ENCODE measurements at regions not wholly inside any gene's neighbourhood (a gene's known extent, or its start where the extent isn't known, plus 50 kb on each side); places are given as distances from the start of the nearest gene placed in this dataset.
"Not testable (repeated sequence)": the region's sequence is repeated elsewhere in the genome, so short reads cannot be mapped to it uniquely, and the experiment has no call there.

DNA sequence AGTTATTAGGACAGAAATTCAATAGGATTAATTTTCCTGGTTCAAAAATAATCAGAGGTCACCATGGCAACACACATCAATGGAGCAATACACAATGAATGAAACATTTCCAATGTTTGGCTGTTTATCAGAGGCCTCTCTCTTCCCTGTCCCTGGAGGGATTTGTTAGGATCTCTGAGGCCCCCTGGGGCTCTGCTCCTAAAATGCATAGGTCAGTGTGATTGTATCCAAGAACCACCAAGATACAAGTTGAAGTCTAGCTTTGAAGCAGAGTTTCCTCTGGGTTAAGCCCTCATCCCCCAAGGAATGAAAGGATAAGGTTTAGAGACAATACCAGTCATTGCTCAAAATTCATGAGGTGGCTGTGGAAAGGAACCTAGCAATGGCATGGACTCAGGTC, 561.2 kb upstream of the C16orf82 start:
- DNase-seq (ENCODE audit: low read depth in 3 of 3), result no peak

DNA sequence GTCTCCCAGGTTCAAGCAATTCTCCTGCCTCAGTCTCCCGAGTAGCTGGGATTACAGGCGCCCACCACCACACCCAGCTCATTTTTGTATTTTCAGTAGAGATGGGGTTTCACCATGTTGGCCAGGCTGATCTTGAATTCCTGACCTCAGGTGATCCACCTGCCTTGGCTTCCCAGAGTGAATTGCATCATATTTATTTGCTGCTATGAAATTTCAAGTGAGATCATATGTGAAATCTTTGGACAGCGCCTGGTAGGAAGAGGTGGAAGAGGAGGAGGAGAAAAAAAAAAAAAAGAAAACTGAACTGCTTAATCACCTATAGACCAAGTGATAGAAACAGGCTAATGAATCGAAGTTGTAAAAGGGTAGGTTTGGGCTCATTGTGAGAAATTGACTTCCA, 557.8 kb upstream of the C16orf82 start:
- DNase-seq (ENCODE audit: low read depth in 3 of 3), result not testable (repeated sequence)

GRCh38 chr16:26510924-26511323, 555.8 kb upstream of the C16orf82 start:
- no peak for DNase-seq (ENCODE audit: low read depth in 3 of 3)

DNA sequence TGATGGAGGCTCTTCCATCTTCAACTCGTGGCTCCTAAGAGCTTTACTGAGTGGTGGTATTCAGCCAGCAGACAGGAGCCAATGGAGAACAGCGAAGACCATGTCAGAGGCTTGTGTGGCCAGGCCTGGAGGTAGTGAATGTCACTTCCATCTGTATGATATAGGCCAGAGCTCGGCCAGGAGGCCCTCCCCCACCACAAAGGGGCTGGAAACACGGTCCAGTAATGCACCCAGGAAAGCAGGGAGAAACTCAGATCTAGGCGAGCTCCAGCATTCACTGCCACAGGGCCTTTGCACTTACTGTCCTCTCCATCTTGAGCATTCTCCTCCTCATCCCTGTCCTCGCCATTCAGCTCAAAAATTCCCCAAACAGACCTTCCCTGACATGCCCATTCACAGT, 555.3 kb upstream of the C16orf82 start:
- no peak for DNase-seq (ENCODE audit: low read depth in 3 of 3)

DNA sequence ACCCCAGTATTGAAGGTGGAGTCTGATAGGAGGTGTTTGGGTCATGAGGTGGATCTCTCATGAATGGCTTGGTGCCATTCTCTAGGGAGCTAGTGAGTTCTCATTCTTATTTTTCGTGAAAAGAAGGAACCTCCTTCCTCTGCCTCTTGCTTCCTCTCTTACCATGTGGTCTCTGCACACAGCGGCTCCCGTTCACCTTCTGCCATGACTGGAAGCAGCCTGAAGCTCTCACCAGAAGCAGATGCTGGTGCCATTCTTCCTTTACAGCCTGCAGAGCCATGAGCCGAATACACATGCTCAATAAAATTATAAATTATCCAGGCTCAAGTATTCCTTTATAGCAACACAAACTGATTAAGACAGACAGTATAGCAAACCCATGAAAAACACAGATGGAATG, 545.1 kb upstream of the C16orf82 start:
- DNase-seq (ENCODE audit: low read depth in 3 of 3), result no peak

DNA sequence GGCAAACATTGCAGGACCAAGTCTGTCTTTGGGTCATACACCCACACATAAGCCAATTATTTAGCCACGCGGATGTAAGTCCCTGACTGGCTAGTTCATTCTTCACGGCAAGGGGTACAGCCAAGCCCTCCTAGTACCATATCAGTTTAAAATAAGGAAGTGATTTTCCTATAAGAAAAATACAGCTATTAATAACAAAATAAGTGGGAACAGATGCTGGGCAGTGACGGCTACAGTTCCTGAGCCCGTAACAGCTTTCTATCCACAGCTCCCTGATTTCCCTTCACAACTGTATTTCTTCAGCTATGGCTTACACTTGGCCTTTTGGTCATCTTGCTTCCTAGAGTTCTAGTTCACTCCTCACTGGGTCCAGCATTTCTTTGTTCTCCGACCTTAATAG, 542.4 kb upstream of the C16orf82 start:
- DNase-seq (ENCODE audit: low read depth in 3 of 3), result no peak

DNA sequence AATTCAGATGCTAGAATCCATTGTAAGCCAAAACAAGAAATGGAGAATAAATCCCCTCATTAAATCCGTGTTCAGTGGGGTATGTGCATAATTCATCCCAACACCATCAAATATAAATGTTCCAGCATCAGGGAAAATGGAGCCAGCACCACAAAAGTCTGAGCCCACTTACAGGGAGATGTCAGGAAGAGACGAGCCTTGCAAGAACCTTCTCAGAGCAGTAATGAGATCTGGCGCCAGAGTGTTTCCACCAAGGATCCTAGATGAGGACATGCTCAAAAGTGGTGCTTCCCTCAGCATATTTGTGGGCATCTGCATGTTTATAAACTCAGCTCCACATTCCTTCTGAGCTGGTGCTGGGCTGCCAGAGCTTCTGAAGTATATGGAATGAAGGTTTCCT, 541.9 kb upstream of the C16orf82 start:
- no peak for DNase-seq (ENCODE audit: low read depth in 3 of 3)

- no peak for DNase-seq (ENCODE audit: low read depth in 3 of 3)
Observed at GRCh38 chr16:26525856-26526255, 540.9 kb upstream of the C16orf82 start.

- DNase-seq (ENCODE audit: low read depth in 3 of 3), result no peak
Observed at GRCh38 chr16:26526633-26527032, 540.1 kb upstream of the C16orf82 start.

GRCh38 chr16:26530584-26531289, 536.0 kb upstream of the C16orf82 start:
- no peak for DNase-seq (ENCODE audit: low read depth in 3 of 3)

DNA sequence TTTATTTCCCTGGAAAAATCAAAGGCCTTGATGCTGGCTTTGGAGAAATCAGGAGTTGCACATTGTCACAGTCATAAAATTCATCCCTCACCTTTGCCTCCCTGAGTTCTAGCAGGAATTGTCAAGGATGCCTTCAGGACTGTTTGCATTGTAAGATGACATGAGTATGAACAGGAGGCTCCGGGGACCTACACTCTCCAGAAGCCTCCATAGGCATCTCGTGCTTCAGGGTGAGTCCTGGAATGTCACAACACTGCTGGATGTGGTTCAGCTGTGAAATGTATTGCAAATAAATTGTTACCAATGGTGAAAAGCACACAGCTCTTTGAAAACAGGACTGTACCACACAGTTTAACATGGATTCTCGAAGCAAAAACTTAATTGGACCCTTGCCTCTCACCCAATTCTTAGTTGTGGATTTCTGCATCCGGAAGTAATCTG, 535.4 kb upstream of the C16orf82 start:
- no peak for DNase-seq (ENCODE audit: low read depth in 3 of 3)

DNA sequence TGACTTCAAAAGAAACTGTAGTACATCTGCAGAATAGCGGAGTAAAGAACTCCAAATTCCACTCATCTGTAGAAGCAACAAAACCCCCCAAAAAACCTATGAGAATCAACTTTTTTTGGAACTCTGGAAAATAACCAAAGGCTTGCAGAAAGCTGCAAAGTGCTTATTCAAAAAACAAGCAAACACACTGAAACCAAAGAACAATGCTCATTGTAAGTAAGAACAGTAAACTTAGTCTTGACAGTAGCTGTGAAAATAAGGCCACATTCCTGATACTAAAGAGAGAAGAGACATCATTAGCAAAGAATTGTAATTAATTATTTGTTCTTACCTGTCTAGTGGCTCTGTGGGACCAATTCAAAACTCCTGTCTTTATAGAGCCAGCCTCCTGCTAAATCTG, 534.3 kb upstream of the C16orf82 start:
- DNase-seq (ENCODE audit: low read depth in 3 of 3), result no peak

- no peak for DNase-seq (ENCODE audit: low read depth in 3 of 3)
Observed at GRCh38 chr16:26542198-26542597, 524.5 kb upstream of the C16orf82 start.

GRCh38 chr16:26546573-26546972, 520.2 kb upstream of the C16orf82 start:
- DNase-seq (ENCODE audit: low read depth in 3 of 3), result no peak

- DNase-seq (ENCODE audit: low read depth in 3 of 3), result no peak
Observed at GRCh38 chr16:26547681-26548080, 519.0 kb upstream of the C16orf82 start.

DNA sequence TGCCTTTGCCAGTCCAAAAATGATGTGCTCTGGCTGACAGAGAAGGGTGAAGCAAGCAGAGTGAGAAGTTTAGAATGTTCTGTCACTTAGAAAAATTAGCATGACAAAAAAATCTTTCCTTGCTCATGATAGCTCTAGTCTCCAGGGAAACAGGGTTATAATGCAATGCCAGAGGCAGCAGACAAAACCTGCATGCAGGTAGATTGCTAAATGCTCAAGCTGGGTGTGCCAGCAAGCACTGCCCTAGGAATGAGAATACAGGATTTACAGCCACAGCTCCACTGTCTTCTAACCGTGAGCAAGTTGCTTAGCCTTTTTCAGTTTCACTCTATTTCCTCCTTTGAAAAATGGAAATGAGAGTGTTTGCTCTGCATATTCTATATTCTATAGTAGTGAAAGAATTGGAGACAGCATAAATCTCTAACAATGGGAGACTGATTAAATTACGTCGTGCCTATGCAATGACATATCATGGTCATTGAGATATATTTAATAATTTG, 516.6 kb upstream of the C16orf82 start:
- DNase-seq (ENCODE audit: low read depth in 3 of 3), result no peak

DNA sequence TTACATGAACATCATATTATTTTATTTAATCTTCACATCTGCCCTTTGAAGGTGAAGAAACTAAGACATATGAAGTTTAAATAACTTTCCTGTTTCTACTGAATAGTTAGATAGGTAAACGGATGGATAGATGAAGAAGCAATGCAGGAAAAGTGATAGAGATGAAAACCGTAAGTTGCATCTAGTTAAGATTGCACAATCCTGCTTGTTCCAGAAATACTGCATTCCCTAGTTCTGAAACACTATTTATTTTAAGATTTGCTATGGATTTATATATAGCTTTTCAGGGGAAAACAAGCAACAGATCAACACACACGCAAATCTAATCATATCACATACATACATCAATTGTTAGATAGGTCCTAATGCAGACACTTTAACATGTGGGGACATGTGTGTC, 512.7 kb upstream of the C16orf82 start:
- DNase-seq (ENCODE audit: low read depth in 3 of 3), result no peak

GRCh38 chr16:26561303-26561702, 505.4 kb upstream of the C16orf82 start:
- DNase-seq (ENCODE audit: low read depth in 3 of 3), result no peak

DNA sequence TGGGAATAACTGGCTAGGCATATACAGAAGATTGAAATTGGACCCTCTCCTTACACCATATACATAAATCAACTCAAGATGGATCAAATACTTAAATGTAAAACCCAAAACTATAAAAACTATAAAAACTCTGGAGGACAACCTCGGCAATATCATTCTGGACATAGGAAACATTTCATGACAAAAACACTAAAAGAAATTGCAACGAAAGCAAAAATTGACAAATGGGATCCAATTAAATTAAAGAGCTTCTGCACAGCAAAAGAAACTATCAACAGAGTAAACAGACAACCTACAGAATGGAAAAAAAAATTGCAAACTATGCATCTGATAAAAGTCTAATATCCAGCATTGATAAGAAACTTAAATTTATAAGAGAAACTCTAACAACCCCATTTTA, 503.7 kb upstream of the C16orf82 start:
- no peak for DNase-seq (ENCODE audit: low read depth in 3 of 3)

GRCh38 chr16:26567356-26567755, 499.4 kb upstream of the C16orf82 start:
- DNase-seq (ENCODE audit: low read depth in 3 of 3), result no peak

GRCh38 chr16:26569793-26570192, 496.9 kb upstream of the C16orf82 start:
- DNase-seq (ENCODE audit: low read depth in 3 of 3), result no peak

- DNase-seq (ENCODE audit: low read depth in 3 of 3), result no peak
Observed at GRCh38 chr16:26578748-26579147, 488.0 kb upstream of the C16orf82 start.

GRCh38 chr16:26583803-26584202, 482.9 kb upstream of the C16orf82 start:
- no peak for DNase-seq (ENCODE audit: low read depth in 3 of 3)

DNA sequence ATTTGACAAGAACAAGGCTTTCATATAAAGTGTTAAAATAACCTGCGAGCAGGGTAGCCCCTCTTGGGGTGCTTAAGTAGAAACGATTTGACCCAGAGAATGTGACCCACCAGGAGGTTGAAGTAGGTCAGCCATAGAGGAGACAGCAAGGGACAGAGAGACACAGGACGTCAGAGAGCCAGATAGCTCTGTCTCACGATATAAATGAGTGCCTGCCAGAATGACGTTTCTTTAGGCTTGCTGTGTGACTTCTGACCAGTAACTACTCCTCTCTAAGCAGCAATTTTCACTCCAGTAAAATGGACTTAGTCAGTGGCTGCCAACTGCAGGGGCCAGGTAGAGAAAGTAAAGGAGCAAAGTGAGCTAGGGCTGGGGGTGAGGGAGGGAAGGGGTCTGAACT, 473.0 kb upstream of the C16orf82 start:
- DNase-seq (ENCODE audit: low read depth in 3 of 3), result no peak
